ENCODE measurements at regions not wholly inside any gene's neighbourhood (a gene's known extent, or its start where the extent isn't known, plus 50 kb on each side); places are given as distances from the start of the nearest gene placed in this dataset.
"Not testable (repeated sequence)": the region's sequence is repeated elsewhere in the genome, so short reads cannot be mapped to it uniquely, and the experiment has no call there.

- DNase-seq, result no peak
These were observed 247.7 kb upstream of the SLITRK1 start for GRCh38 chr13:84129966-84130365.

GRCh38 chr13:84127597-84128128, 245.4 kb upstream of the SLITRK1 start:
- DNase-seq, result no peak

DNA sequence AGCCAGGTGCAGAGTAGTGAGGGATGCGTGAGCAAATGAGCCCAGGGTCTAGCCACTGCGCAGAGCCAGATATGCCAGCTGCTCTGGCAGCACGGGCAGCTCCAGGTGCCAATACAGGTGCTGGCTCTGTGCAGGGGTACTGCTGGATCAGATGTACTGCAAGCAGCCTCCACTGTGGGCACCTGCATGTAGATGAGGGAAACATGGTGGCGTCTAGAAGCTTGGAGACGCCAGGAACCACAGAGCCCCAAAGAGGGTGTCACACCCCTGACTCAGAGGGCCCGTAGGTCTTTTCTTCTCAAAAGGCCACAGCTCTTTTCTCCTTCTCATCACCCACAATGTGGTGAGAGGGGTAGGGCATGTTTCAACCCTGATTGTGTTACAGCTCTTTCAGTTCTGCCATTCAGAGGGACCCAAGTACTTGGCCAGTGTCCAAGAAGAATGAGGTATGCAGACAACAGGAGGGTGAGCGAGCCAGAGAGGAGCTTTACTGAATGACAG, 244.4 kb upstream of the SLITRK1 start:
- DNase-seq, result peak; percentile 30

GRCh38 chr13:84121456-84121855, 239.2 kb upstream of the SLITRK1 start:
- DNase-seq, result peak; percentile 69

DNA sequence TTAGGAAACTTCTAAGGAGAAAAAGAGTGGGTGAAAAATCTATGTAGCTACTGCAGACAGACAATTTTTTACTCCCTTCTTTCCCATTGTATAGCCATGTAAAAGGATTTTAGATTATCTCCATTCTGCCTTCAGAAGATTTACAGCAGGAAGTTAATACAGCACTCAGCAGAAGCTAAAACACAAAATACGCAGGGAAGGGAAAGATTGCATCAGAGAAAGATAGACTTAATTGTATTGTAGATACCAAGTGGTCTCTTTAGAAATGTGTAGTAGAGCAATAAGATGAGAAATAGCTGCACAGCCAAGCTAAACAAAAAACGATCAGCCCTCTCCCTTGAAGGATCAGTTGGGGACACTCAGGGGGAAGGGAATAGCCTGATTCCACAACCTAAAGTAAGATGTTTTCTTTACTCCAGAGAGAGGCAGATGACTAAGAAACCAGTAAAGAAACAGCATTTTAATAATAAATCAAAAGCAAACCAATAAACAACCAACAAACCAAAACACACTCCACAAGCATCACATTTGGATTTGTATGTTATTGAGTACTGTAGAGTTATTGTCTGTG, 236.7 kb upstream of the SLITRK1 start:
- DNase-seq, result peak; percentile 38

DNA sequence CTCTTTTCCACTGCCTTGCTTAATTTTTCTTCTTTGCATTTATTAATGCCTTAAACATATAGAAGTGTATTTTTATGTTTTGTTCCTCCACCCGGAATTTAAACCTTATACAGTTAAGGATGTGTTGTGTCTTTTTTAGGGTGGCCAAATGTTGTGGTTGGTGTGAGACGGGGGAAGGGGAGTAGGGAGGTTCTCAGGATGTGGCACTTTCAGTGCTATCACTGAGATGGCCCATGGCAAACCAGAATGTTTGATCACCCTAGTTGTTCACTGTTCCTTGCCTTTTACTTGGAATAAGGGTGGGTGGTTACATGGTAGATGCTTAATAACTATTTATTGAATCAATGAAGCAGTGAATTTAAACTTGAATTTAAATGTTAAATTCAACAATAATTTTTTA, 216.0 kb upstream of the SLITRK1 start:
- DNase-seq, result no peak

DNA sequence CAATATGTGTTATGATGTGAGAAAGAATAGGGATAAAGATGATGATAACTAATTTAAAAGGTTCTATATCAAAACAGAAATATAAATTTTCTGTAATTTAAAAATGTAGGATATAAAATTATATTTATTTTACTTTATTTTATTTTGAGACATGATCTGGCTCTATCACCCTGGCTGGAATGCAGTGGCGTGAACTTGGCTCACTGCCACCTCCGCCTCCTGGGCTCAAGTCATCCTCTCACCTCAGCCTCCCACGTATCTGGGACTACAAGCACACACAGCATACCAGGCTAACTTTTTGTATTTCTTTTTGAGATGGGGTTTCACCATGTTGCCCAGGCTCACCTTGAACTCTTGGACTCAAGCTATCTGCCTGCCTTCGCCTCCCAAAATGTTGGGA, 214.9 kb upstream of the SLITRK1 start:
- DNase-seq, result no peak

DNA sequence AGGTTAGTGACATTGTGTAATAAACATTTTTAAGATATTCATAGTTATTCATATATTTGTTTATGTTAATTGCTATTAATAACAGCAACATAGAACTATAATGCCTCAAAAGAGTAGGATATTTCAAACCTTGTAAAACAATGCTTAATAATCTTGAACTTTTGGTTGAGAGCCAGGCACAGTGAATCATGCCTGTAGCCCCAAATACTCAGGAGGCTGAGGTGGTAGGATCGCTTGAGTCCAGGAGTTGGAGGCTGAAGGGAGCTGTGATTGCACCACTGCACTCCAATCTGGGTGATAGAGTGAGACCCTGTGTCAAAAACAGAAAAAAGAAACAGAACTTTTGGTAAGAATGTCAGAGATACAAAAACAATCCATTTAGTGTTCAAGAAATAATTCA, 213.9 kb upstream of the SLITRK1 start:
- peak; percentile 25 for DNase-seq

DNA sequence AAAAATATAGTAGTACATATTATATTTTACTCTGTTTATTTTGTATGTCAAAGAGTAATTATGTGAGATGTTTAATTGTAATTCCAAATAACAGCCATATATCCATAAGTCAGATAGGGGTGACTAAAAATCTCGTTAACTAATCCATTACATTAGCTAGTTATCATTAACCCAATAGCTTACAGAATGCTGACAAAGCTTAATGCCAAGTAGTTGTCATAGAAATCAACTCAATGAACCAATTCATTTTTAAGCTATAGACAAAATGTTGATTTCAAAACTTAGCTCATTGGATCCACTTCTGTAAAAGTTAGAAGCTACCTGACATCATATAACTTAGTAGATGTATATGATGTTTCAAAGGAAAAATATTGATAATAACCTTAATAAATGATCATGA, 206.7 kb upstream of the SLITRK1 start:
- DNase-seq, result no peak

DNA sequence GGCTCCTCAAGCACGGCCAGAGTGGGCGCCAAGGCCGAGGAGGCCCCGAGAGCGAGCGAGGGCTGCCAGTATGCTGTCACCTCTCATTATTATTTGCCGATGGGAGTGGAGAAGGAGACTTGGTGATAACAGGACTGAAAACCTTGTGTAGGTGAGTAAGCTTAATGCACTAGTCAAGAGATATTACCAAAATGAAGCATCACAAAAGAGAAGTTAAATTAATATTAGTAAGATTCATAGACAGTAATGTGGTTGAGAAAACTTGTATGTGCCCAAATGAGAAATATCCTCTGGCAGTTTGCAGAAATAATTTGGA, 204.5 kb upstream of the SLITRK1 start:
- DNase-seq, result no peak

GRCh38 chr13:84086098-84086846, 204.0 kb upstream of the SLITRK1 start:
- DNase-seq, result not testable (repeated sequence)

DNA sequence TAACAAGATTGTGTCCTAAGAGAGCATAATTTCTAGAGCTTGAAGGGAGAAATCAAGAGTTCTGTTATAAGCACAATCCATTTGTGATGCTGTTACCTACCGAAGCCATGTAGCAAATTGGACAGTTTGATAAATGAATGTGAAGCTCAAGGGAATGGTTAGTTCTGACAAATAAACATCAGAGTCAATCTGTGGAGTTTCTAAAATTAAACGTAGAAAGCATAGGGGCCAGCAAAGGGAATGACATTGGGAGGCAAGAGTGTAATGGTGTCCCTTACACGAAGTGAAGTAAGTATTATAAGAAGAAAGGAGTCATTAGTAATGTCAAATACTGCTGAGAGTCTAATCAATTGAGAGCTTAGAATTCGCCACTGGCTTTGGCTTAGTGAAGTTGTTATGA, 200.2 kb upstream of the SLITRK1 start:
- no peak for DNase-seq

- no peak for DNase-seq
These were observed 198.7 kb upstream of the SLITRK1 start for GRCh38 chr13:84080748-84081530.

GRCh38 chr13:84077271-84077670, 195.0 kb upstream of the SLITRK1 start:
- DNase-seq, result peak; percentile 45

DNA sequence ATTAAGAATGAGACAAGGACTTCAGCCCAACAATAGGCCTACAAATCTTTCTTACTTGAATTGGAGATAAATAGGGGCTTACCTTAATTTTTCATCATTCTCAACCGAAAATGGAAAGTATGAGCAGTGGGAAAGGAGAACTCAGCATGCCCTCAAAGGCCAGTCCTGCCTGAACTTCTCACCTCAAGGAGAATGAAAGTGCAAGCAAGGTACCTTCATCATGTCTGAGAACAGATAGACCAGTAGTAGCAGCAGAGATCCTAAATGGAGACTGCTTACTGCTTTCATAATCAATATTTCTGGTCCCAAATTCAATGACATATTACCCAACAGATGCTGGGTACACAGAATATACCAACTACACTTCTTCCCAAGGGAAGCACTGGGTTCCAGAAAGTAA, 194.0 kb upstream of the SLITRK1 start:
- DNase-seq, result no peak

- DNase-seq, result no peak
These were observed 168.3 kb upstream of the SLITRK1 start for GRCh38 chr13:84050536-84050935.

GRCh38 chr13:84049443-84050219, 167.4 kb upstream of the SLITRK1 start:
- no peak for DNase-seq

DNA sequence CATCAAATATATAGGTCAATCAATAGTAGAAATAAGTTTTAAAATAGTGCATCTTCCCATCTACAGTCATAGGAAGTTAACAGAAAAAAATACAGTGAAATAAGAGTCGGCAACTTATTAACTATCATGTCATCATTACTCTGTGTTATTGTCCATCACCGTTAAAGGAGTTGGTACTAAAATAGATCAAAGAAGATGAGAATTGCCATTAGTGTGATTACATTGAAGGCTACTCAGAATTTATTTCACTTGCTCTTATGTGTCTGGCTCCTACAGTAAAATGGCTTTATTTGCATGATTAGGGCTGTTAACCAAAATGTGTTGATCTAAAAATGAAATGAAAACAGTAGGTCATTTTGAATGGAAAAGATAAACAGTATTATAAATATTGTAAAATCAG, 162.5 kb upstream of the SLITRK1 start:
- DNase-seq, result no peak

DNA sequence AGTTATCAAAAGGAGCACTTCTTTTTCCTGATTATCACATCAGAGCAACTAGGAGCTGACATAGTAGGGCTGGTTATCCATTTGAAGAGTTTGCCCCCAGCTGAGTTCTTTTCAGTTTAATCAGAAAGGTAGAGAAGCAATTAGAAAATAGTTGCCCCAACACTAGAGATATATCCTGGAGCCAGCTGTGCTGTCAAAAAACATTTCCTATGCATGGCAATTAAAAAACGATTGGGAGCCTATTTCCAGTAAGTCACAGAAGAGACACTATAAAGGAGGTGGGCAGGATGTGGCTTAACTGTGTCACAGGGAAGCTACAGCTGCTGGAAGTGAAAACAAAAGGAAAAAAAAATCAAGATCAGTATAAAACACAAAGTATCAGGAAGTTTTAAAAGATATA, 155.7 kb upstream of the SLITRK1 start:
- no peak for DNase-seq

DNA sequence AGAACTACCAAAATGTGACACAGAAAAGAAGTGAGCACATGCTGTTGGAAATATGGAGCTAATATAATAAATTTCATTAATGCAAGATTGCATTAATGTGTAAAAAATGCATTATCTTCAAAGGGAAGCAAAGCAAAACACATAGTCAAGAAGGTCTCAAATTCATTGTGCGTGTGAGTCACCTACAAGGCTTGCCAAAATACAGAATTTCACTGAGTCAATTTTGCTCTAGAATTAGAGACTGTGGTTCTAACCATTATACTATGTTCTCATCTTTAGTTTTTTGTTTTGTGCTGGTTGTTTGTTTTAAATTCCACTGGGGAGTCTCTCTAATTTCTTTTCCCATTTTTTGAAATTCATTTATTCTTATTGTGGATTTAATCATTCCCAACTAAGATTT, 149.8 kb upstream of the SLITRK1 start:
- DNase-seq, result peak; percentile 22

- DNase-seq, result no peak
These were observed 148.8 kb upstream of the SLITRK1 start for GRCh38 chr13:84031120-84031519.

GRCh38 chr13:84029396-84029795, 147.1 kb upstream of the SLITRK1 start:
- no peak for DNase-seq

DNA sequence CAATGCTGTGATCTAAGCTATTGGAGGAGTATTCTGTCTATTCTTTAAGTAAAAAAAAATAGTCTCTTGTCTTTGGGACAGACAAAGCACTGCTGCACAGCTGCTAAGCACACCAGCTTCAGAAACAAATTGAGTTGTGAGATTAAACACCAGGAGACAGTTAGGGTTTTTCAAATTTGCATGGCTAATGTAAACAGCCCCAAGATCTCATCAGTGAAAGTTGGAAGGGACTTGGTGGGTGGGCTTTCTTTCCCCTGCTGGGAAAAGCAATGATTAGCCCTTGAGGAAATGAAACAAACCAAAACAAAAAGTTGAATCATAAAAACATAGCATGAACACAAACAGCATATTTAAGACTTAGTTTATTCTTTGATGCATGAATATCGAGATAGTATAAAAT, 143.6 kb upstream of the SLITRK1 start:
- no peak for DNase-seq

Measured in fibroblast of skin of back (primary cell).